Nephron (organoid): ENCODE measurements at regions not wholly inside any gene's neighbourhood (a gene's known extent, or its start where the extent isn't known, plus 50 kb on each side); places are given as distances from the start of the nearest gene placed in this dataset.

ENCODE experiments used
- H3K27ac Mint-ChIP-seq, 3 experiments: 2 replicates each; pipeline ENCODE4 v1.8.0; 2020; ENCODE audit warnings: mixed read lengths in 3 of 3, mild to moderate bottlenecking in 2 of 3, moderate library complexity in 1 of 3
- H3K27me3 Mint-ChIP-seq: 2 replicates; pipeline ENCODE4 v1.8.0; 2021; ENCODE audit warnings: low read depth, mild to moderate bottlenecking, moderate library complexity, mixed read lengths
- H3K36me3 Mint-ChIP-seq: 2 replicates; pipeline ENCODE4 v1.8.0; 2020; ENCODE audit warnings: low read depth, mixed read lengths
- H3K4me1 Mint-ChIP-seq: 2 replicates; pipeline ENCODE4 v1.8.0; 2020; ENCODE audit warnings: mixed read lengths
- H3K4me3 Mint-ChIP-seq, 3 experiments: 2 replicates each; pipeline ENCODE4 v1.8.0; 2020; ENCODE audit warnings: mild to moderate bottlenecking in 3 of 3, mixed read lengths in 3 of 3, moderate library complexity in 2 of 3
- H3K9me3 Mint-ChIP-seq: 2 replicates; pipeline ENCODE4 v1.8.0; 2020; ENCODE audit warnings: mixed read lengths
- TF ChIP-seq, protein P1 (sequence below), 3 experiments: fragments of 200-600 bp; sonication (generic); IDR thresholded peaks; one replicate each; pipeline ENCODE4 v1.5.0; 2021; ENCODE audit warnings: antibody characterized with exemption in 3 of 3; ENCODE audit not compliant: unreplicated experiment in 3 of 3

- Mint-ChIP-seq H3K27me3 (no peaks in the 10 kb centered on the region), H3K4me1 (no peaks in the 10 kb centered on the region), H3K4me3 (no peak overlapping the region), H3K36me3 (no peaks in the 10 kb centered on the region), H3K27ac (no peak overlapping the region), H3K9me3 (no peaks in the 10 kb centered on the region)
- TF ChIP-seq, protein P1, sequence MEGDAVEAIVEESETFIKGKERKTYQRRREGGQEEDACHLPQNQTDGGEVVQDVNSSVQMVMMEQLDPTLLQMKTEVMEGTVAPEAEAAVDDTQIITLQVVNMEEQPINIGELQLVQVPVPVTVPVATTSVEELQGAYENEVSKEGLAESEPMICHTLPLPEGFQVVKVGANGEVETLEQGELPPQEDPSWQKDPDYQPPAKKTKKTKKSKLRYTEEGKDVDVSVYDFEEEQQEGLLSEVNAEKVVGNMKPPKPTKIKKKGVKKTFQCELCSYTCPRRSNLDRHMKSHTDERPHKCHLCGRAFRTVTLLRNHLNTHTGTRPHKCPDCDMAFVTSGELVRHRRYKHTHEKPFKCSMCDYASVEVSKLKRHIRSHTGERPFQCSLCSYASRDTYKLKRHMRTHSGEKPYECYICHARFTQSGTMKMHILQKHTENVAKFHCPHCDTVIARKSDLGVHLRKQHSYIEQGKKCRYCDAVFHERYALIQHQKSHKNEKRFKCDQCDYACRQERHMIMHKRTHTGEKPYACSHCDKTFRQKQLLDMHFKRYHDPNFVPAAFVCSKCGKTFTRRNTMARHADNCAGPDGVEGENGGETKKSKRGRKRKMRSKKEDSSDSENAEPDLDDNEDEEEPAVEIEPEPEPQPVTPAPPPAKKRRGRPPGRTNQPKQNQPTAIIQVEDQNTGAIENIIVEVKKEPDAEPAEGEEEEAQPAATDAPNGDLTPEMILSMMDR (IDR thresholded peaks at IDR 0.05; ENCODE audit: unreplicated experiment in 3 of 3) = no peak
Observed at GRCh38 chr13:62096652-62097051, 681.0 kb upstream of the PCDH20 start.

DNA sequence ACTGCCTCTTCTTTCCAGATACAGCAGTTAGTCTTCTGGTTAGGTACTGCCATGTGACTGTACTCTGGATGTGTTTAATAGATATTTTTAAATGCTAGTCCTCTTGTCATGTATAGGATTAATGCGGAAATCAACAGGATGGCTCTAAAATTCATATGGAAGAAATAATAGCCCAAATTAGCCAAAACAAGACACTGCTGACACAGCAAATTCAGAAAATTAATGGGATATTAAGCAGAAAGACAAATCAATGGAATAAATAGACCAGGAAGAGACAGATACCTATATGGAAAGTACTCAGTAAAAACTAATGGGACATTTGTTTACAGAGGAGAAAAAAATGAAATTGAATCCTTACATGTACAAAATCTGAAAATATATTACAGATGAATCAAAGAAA lies 679.3 kb upstream of the PCDH20 start:
- TF ChIP-seq, protein P1 (IDR thresholded peaks at IDR 0.05; ENCODE audit: unreplicated experiment in 3 of 3) = no peak
- H3K4me1 Mint-ChIP-seq = no peaks in the 10 kb centered on the region
- no peaks in the 10 kb centered on the region for H3K27me3 Mint-ChIP-seq
- H3K4me3 Mint-ChIP-seq = no peak overlapping the region
- no peaks in the 10 kb centered on the region for H3K9me3 Mint-ChIP-seq
- no peaks in the 10 kb centered on the region for H3K36me3 Mint-ChIP-seq
- H3K27ac Mint-ChIP-seq = no peak overlapping the region

DNA sequence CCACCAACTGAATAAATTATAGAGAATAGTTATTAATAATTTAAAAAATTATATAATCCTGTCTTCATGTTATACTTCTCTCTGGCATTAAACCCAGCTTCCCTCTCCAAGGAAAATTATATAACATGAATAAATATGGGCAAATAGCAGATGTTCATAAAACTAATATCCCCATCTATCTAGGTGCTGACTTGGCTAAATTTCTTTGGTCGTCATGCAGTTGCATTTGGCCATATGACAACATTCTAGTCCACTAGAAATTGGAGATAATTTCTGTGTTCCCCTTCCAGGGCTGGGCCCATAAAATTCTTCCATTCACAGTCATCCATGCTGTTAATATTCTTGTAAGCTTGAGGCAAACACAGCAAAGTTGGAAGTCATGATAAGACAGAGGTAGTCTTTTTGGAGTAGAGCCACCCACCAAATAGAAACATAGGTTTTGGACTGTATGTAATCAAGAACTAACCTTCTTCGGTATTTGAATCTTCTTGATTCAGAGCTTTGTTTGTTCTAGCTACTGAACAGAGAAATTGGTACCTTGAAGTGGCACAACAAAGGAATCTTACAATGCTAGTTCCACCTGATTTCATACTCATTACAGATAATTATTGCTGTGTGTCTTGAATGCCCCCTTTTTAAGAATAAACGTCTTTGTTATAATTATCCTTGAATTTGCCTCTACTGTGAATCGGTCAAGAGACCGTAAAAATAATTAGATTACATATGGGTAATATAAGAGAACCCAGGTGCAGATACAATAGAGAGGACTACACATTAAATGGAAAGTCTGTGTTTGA lies 678.5 kb upstream of the PCDH20 start:
- H3K36me3 Mint-ChIP-seq = no peaks in the 10 kb centered on the region
- H3K4me1 Mint-ChIP-seq = no peaks in the 10 kb centered on the region
- no peak overlapping the region for H3K4me3 Mint-ChIP-seq
- TF ChIP-seq, protein P1 (IDR thresholded peaks at IDR 0.05; ENCODE audit: unreplicated experiment in 3 of 3) = no peak
- no peak overlapping the region for H3K27ac Mint-ChIP-seq
- no peaks in the 10 kb centered on the region for H3K9me3 Mint-ChIP-seq
- H3K27me3 Mint-ChIP-seq = no peaks in the 10 kb centered on the region

GRCh38 chr13:62092949-62093348 lies 677.3 kb upstream of the PCDH20 start:
- H3K36me3 Mint-ChIP-seq = no peaks in the 10 kb centered on the region
- no peaks in the 10 kb centered on the region for H3K9me3 Mint-ChIP-seq
- no peak overlapping the region for H3K4me3 Mint-ChIP-seq
- no peaks in the 10 kb centered on the region for H3K27me3 Mint-ChIP-seq
- TF ChIP-seq, protein P1 (IDR thresholded peaks at IDR 0.05; ENCODE audit: unreplicated experiment in 3 of 3) = no peak
- H3K27ac Mint-ChIP-seq = no peak overlapping the region
- H3K4me1 Mint-ChIP-seq = peaks cover 9% of the 10 kb centered on the region

GRCh38 chr13:62092536-62092935 lies 676.9 kb upstream of the PCDH20 start:
- Mint-ChIP-seq H3K4me1 (peaks cover 10% of the 10 kb centered on the region), H3K27ac (no peak overlapping the region), H3K9me3 (no peaks in the 10 kb centered on the region), H3K36me3 (no peaks in the 10 kb centered on the region), H3K27me3 (no peaks in the 10 kb centered on the region), H3K4me3 (no peak overlapping the region)
- TF ChIP-seq, protein P1 (IDR thresholded peaks at IDR 0.05; ENCODE audit: unreplicated experiment in 3 of 3) = no peak

DNA sequence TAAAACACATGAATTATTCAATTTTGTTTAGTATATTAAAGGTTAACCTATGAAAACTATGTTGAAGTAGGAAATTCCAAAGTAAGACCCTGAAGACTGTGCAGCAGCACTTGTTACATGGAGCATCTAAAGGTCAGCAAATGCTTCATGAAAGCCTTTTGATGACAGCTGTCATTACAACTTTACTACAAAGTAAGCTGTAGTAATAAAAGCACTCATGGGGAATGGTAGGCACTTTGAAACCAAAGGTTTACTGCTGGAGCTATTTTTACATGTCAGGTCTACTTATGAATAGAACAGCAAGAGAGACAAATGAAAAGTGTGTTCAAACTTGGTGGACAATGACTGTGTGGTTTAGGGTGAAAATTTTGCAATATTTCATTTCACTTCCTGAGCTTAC lies 672.5 kb upstream of the PCDH20 start:
- H3K27ac Mint-ChIP-seq = no peak overlapping the region

More for the DNA sequence above, 672.5 kb upstream of the PCDH20 start:
- H3K4me1 Mint-ChIP-seq = peaks cover 15% of the 10 kb centered on the region
- no peaks in the 10 kb centered on the region for H3K9me3 Mint-ChIP-seq
- no peak overlapping the region for H3K4me3 Mint-ChIP-seq
- TF ChIP-seq, protein P1 (IDR thresholded peaks at IDR 0.05; ENCODE audit: unreplicated experiment in 3 of 3) = no peak
- H3K27me3 Mint-ChIP-seq = no peaks in the 10 kb centered on the region
- H3K36me3 Mint-ChIP-seq = no peaks in the 10 kb centered on the region
